Sigmoid colon (tissue), 3 donors: ENCODE measurements at regions not wholly inside any gene's neighbourhood (a gene's known extent, or its start where the extent isn't known, plus 50 kb on each side); places are given as distances from the start of the nearest gene placed in this dataset.
"Not testable (repeated sequence)": the region's sequence is repeated elsewhere in the genome, so short reads cannot be mapped to it uniquely, and the experiment has no call there.

Source experiments
- CTCF ChIP-seq, 4 experiments: fragments of 450-650 bp in 3 of 4; fragments of 200-600 bp in 1 of 4; IDR thresholded peaks; one replicate each; pipeline ENCODE4 v1.5.1; 2016 to 2019; ENCODE audit warnings: antibody characterized with exemption in 4 of 4, mild to moderate bottlenecking in 3 of 4, moderate library complexity in 2 of 4
- POLR2A ChIP-seq, 2 donors: fragments of 450-650 bp; IDR thresholded peaks; one replicate each; pipeline ENCODE4 v1.6.1; 2016; ENCODE audit warnings: antibody characterized with exemption in 2 of 2, mild to moderate bottlenecking in 2 of 2, moderate library complexity in 2 of 2

- not testable (repeated sequence) for TF ChIP-seq CTCF, POLR2A (IDR thresholded peaks at IDR 0.05)
Observed at GRCh38 chr16:34062620-34063253, 603.3 kb downstream of the TP53TG3F start.
